GM19452 (cell line): ENCODE measurements at regions not wholly inside any gene's neighbourhood (a gene's known extent, or its start where the extent isn't known, plus 50 kb on each side); places are given as distances from the start of the nearest gene placed in this dataset.
A peak's percentile ranks its signal among the peaks of the same experiment; 100 is the strongest.

Experiments
- ATAC-seq: cut with Tn5 transposase; IDR thresholded peaks from one replicate; pipeline ENCODE4 v1.9.1; 2021; ENCODE audit not compliant: unreplicated experiment

GRCh38 chr4:162657966-162658365, 494.2 kb upstream of the FSTL5 start:
- no peak for ATAC-seq

- ATAC-seq: no peak
Observed at GRCh38 chr4:162650166-162650565, 486.4 kb upstream of the FSTL5 start.

GRCh38 chr4:162645381-162645780, 481.6 kb upstream of the FSTL5 start:
- ATAC-seq: no peak

- ATAC-seq: no peak
Observed at GRCh38 chr4:162644346-162644745, 480.5 kb upstream of the FSTL5 start.

DNA sequence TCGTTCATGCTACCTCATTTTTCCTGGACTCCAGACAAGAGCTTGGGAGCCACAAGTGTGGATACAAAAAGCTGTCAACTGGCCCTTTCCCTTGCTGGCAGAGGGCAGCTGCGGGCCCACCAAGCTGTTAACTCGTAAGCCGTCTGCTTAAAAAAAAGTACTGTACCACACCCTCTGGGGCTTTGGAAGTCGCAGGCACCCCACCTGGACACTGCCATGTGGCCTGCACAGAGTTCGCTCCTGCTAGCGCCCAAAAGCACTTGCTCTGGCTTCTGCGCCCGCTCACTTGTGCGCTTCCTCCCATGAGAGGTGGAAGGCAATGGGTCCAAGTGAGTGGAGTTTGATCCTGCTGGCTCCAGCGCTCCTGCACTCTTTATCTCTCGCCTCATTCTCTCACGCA, 476.4 kb upstream of the FSTL5 start:
- ATAC-seq: no peak

DNA sequence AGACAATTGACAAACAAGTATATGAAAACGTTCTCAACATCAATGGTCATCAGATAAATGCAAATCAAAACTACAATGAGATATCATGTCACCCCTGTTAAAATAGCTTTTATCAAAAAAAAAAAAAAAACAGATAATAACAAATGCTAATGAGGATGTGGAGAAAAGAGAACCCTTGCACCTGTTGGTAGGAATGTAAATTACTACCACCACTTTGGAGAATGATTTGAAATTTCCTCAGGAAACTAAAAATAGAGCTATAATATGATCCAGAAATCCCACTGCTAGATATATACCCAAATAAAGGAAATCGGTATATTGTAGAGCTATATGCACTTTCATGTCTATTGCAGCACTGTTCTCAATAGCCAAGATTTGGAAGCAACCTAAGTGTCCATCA, 470.6 kb upstream of the FSTL5 start:
- ATAC-seq: no peak

GRCh38 chr4:162622664-162623063, 458.9 kb upstream of the FSTL5 start:
- no peak for ATAC-seq

DNA sequence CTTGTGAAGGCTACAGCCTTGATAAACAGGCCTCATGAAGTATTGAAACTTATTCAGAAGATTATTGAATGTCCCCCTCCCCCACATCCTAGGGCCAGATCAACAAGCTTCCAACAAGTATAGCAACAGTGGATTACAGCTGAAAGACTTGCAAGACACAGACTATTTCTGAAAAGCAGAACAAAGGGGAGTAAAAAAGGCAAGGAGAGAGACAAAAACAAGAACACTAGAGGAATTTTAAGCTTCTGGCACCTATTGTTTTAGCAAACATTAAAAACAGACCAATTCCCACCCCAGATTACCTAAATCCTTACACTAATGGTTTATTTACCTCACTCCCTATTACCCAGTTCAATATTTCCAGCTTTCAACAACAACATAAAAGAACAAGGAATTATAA, 446.3 kb upstream of the FSTL5 start:
- ATAC-seq: no peak

DNA sequence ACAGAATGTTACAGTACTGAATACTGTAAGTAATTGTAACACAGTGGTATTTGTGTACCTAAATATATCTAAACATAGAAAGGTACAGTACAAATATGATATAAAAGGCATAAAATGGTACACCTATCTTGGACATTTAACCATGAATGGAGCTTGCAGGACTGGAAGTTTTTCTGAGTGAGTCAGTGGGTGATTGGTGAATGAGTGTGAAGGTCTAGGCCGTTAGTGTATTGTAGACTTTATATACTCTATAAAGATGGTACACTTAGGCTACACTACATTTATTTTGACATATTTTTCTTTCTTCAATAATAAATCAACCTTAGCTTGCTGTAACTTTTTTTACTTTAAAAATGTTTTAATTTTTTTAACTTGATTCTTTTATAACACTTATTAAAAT, 422.5 kb upstream of the FSTL5 start:
- no peak for ATAC-seq

DNA sequence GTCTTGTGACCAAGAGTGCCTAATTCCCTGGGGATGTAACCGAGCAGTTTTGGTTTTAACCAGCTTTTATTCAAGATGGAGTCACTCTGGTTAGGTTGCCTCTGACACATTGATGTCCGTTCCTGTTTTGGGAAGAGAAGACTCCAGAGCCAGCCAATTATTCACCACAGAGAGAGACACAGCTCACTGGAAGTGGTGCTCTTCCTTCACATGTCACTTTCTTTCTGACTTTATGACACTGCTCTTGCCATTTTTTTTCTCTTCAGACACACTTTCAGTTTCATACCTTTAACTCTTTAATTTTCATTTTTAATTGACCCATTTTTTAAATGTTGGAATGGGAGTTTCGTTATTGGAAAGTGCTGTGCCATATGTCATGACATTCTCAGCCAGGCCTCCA, 418.4 kb upstream of the FSTL5 start:
- ATAC-seq: no peak

DNA sequence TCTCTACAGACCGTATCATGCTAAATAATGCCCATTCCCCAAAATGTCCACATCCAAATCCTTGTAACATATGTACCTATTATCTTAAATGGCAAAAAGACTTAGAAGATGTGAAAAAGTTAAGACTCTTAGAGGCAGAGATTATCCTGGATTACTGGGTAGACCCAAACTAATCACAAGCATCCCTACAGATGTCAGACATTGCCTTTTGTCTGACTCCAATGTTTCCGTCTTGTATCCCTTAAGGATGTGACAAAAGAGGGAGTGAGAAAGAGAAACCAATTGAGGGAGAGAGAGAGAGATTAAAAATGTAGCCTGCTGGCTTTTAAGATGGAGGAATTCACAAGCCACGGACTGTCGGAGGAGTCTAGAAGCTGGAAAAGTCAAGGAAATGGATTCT, 401.9 kb upstream of the FSTL5 start:
- no peak for ATAC-seq

DNA sequence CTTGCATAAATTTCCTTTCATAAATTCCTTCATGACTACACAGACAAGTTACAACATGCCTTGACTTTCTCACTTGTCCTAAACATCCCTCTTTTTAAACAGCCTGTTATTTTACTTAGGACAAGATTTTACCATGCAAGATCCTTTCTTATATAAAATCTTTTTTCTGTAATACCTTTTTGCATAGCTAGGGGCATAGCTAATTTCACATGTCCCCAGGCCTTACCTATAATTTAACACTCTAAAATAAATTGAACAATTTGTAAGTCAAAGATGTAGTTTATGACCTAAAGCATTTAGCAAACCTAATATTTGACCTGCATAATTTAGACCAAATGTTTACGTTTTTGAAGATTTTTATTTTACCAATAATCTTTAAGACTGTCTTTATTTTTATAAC, 396.3 kb upstream of the FSTL5 start:
- ATAC-seq: no peak

- peak; percentile 49 for ATAC-seq
Observed at GRCh38 chr4:162557516-162558106, 393.8 kb upstream of the FSTL5 start.

DNA sequence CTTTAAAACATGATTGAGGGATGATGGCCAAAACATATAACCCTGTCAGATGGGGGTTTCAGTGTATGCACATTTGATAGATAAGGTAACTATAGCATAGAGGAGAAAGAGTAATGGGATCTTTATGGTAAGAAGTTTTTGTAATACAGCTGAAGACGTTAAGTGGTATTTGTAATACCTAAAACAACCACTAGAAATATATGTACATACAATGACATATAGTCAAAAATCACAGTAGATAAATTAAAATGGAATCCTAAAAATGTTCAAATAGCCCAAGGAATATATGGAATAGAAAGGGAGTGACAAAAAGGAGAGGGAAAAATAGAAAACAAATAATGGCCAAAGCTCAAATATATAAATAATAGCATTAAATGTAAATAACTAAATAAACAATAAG, 371.3 kb upstream of the FSTL5 start:
- no peak for ATAC-seq

DNA sequence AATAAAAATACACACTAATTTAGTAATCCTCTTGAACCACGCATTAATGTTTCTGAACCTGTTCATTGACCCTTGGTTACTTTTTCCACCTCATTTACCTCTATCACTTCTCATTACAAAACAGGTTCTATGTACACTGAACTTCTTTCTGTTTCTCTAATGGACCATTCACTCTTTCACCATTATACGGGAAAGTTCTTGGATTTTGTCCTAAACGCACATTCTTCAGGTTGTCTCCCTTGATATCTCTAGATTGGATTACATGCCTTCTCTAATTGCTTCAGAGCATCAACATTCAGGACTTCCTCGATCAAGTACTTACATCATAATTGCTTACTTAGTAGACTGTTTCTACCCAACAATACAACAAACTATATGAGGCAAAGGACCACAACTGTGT, 359.4 kb upstream of the FSTL5 start:
- no peak for ATAC-seq

GRCh38 chr4:162522724-162523123, 358.9 kb upstream of the FSTL5 start:
- ATAC-seq: no peak

DNA sequence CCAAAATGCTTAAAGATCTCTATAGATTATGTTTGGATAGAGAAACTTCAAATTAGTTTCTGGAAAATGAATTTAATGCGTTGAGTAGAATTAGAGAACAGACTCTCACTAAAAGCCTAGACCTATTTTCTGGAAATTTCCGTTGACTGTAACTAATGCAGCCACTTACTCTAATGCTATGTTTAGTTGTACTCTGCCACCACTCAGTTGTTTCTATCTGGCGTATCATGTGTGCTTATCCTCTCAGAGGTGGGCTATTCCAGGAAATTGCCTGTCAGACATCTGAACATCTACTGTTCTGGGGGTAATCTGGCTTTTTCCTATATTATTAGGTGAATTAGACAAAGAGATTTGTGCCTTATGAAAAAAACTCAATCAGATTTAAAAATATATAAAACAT, 347.1 kb upstream of the FSTL5 start:
- no peak for ATAC-seq

- no peak for ATAC-seq
Observed at GRCh38 chr4:162510115-162510514, 346.3 kb upstream of the FSTL5 start.

DNA sequence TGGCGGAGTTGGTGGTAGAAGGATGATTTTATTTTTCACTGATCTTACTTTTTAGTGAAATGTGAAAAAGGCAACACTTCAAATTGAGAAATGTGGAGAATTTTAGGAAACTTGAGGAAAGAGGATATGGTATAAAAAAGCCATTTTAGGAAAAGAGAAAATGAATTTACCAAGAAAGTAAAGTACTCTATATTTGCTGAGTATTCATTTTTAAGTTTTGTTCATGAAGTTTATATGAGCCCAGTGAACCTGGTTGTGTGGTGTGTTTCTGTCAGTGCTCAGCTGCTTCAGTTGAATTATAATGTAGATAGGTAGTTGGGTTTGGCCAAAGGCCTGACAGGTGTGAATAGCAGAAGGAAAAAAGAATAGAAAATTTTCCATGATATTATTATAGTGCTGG, 345.5 kb upstream of the FSTL5 start:
- ATAC-seq: no peak

- no peak for ATAC-seq
Observed at GRCh38 chr4:162506253-162506652, 342.5 kb upstream of the FSTL5 start.

DNA sequence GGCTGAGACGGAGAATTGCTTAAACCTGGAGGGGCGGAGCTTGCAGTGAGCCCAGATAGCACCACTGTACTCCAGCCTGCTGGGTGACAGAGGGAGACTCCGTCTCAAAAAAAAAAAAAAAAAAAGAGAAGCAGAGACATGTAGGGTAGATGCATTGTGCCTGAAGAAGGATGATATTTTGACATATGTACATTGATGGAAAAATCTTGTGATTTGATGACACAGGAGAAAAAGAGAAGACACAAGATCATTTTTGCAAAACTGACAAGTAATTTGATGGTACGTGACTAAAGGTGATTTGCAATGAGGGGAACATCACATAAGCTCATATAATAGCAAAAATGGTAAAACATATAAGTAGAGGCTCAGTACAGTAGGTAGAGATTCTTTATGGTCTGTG, 340.1 kb upstream of the FSTL5 start:
- ATAC-seq: no peak

GRCh38 chr4:162502109-162502508, 338.3 kb upstream of the FSTL5 start:
- ATAC-seq: no peak

DNA sequence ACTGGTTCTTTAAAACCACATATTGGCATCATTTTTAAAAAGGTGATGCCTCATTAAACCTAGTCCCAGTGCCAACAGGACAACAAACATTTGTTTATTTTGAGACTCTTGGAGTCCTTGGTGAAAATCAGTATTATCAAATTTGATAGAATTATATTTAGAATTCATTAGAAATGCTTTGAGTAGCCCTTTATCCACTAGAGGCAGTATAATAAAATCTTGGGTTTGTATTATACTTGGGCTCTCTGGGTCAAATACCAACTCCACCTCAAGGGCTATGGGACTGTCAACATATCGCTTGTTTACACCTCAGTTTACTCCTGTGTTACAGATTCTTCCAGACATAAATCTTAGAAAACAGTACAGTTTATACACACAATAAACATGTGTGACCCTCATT, 335.7 kb upstream of the FSTL5 start:
- ATAC-seq: no peak

DNA sequence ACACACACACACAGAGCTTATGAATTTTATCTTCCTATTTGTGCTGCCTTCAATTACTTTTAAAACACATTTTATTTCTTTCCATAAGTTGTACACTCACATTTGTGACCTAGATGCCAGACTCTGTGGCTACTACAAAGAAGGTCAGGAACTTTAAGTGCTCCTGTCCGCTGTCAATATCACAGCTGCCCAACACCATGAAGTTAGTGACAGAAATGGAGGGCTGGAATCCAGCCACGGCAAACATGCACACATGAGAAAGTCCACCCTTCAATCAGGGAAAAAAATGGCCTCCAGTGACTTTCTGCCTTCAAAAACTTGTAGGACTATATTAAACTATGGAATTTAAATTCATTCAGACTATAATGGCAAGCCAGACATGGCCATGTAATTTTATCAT, 334.4 kb upstream of the FSTL5 start:
- no peak for ATAC-seq
